Trophoblast cell (in vitro differentiated cells and primary cell): ENCODE measurements at regions not wholly inside any gene's neighbourhood (a gene's known extent, or its start where the extent isn't known, plus 50 kb on each side); places are given as distances from the start of the nearest gene placed in this dataset.

Experiments used
- DNase-seq, 2 donors: peaks; one replicate each; pipeline ENCODE4 v3.0.0-alpha.2; 2016
- H2AFZ ChIP-seq: 2 replicates; pipeline ENCODE4 v1.6.1; 2013; ENCODE audit warnings: low read length, moderate library complexity, mild to moderate bottlenecking; ENCODE audit not compliant: insufficient read depth, poor library complexity
- H2AK5ac ChIP-seq: 2 replicates; pipeline ENCODE4 v1.6.1; 2013; ENCODE audit warnings: mild to moderate bottlenecking, low read length
- H2BK120ac ChIP-seq: 2 replicates; pipeline ENCODE4 v1.6.1; 2013; ENCODE audit warnings: low read length, mild to moderate bottlenecking, moderate library complexity; ENCODE audit not compliant: insufficient read depth, poor library complexity
- H2BK12ac ChIP-seq: 2 replicates; pipeline ENCODE4 v1.6.1; 2013; ENCODE audit warnings: mild to moderate bottlenecking, low read length, moderate library complexity
- H2BK5ac ChIP-seq: 2 replicates; pipeline ENCODE4 v1.6.1; 2013; ENCODE audit warnings: low read length, low read depth, moderate library complexity, mild to moderate bottlenecking; ENCODE audit not compliant: poor library complexity
- H3K14ac ChIP-seq: 2 replicates; pipeline ENCODE4 v1.6.1; 2013; ENCODE audit warnings: mild to moderate bottlenecking, low read length
- H3K18ac ChIP-seq: 2 replicates; pipeline ENCODE4 v1.6.1; 2013; ENCODE audit warnings: mild to moderate bottlenecking, low read length
- H3K23ac ChIP-seq: 2 replicates; pipeline ENCODE4 v1.6.1; 2013; ENCODE audit warnings: low read length
- H3K27ac ChIP-seq: 2 replicates; pipeline ENCODE4 v1.5.1; 2013; ENCODE audit warnings: low read depth, mild to moderate bottlenecking, inconsistent platforms, low read length, moderate library complexity
- H3K27me3 ChIP-seq: 2 replicates; pipeline ENCODE4 v1.6.1; 2013; ENCODE audit warnings: inconsistent platforms, mild to moderate bottlenecking, low read length, moderate library complexity; ENCODE audit not compliant: insufficient read depth
- H3K36me3 ChIP-seq, 2 experiments: 1 replicate in 1 of 2; 2 replicates in 1 of 2; pipeline ENCODE4 v1.6.1; 2013; ENCODE audit warnings: low read length in 2 of 2, mild to moderate bottlenecking in 2 of 2, moderate library complexity in 1 of 2; ENCODE audit not compliant: insufficient read depth in 2 of 2, control insufficient read depth in 1 of 2
- H3K4ac ChIP-seq: 2 replicates; pipeline ENCODE4 v1.6.1; 2013; ENCODE audit warnings: low read depth, mild to moderate bottlenecking, low read length, moderate library complexity
- H3K4me1 ChIP-seq, 2 experiments: 1 replicate in 1 of 2; 2 replicates in 1 of 2; pipeline ENCODE4 v1.6.1; 2013; ENCODE audit warnings: low read length in 2 of 2, mild to moderate bottlenecking in 2 of 2, moderate library complexity in 1 of 2; ENCODE audit not compliant: insufficient read depth in 2 of 2, control insufficient read depth in 1 of 2
- H3K4me2 ChIP-seq: 2 replicates; pipeline ENCODE4 v1.6.1; 2013; ENCODE audit warnings: inconsistent platforms, mild to moderate bottlenecking, low read length, moderate library complexity
- H3K4me3 ChIP-seq: 2 replicates; pipeline ENCODE4 v1.5.1; 2013; ENCODE audit warnings: mild to moderate bottlenecking, low read depth, low read length, inconsistent platforms
- H3K79me1 ChIP-seq: one replicate; pipeline ENCODE4 v1.6.1; 2013; ENCODE audit warnings: low read length
- H3K79me2 ChIP-seq: 2 replicates; pipeline ENCODE4 v1.6.1; 2013; ENCODE audit warnings: low read length, mild to moderate bottlenecking; ENCODE audit not compliant: control insufficient read depth, insufficient read depth, poor library complexity
- H3K9ac ChIP-seq: 2 replicates; pipeline ENCODE4 v1.6.1; 2013; ENCODE audit warnings: mild to moderate bottlenecking, low read length
- H3K9me3 ChIP-seq: 2 replicates; pipeline ENCODE4 v1.6.1; 2013; ENCODE audit warnings: low read depth, mild to moderate bottlenecking, control low read depth, inconsistent platforms, low read length; ENCODE audit not compliant: insufficient read depth
- H4K12ac ChIP-seq: 2 replicates; pipeline ENCODE4 v1.6.1; 2013; ENCODE audit warnings: low read depth, mild to moderate bottlenecking, low read length, moderate library complexity
- H4K8ac ChIP-seq: 2 replicates; pipeline ENCODE4 v1.6.1; 2013; ENCODE audit warnings: low read depth, mild to moderate bottlenecking, low read length, moderate library complexity
- H4K91ac ChIP-seq: one replicate; pipeline ENCODE4 v1.6.1; 2013; ENCODE audit warnings: low read depth, mild to moderate bottlenecking, low read length, moderate library complexity
- WGBS: extraction: QIAGEN DNeasy Blood & Tissue Kit; methylation state at CpG from one replicate; pipeline ENCODE4 v1.1.7; 2013; ENCODE audit warnings: missing lambda C conversion rate; ENCODE audit not compliant: insufficient read length, insufficient coverage; ENCODE audit errors: extremely low coverage; 5-methylcytosine and 5-hydroxymethylcytosine counted together

DNA sequence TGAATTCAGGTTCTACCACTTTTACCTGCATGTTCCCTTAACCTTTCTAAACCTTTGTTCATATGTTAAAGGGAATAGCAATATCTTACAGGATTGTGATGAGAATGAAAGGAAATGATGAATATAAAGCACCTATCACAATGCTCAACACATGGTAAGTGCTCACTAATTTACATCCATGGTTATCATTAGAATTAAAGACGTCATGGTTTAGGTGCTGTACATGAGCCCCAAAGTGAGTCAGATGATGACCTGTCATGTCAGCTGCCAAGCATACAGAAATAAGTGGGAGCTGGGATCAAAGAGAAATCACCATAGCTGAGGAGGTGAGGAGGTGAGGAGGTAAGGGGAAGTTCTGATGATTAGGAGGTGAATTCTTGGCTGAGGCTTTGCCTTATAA is 135.9 kb upstream of the ATP2B1 start:
- H3K9me3 ChIP-seq: no peaks in the 10 kb centered on the region
- no peaks in the 10 kb centered on the region for H3K36me3 ChIP-seq
- no peaks in the 10 kb centered on the region for H3K27me3 ChIP-seq
- H2BK120ac ChIP-seq: no peak overlapping the region
- no peaks in the 10 kb centered on the region for H3K79me1 ChIP-seq
- no peak overlapping the region for H3K27ac ChIP-seq
- H3K79me2 ChIP-seq: no peaks in the 10 kb centered on the region
- H3K4me2 ChIP-seq: no peak overlapping the region
- no peak overlapping the region for H4K8ac ChIP-seq
- H2BK12ac ChIP-seq: no peak overlapping the region
- no peak overlapping the region for H3K23ac ChIP-seq
- H3K9ac ChIP-seq: no peak overlapping the region
- no peak for DNase-seq
- no peak overlapping the region for H3K4ac ChIP-seq
- no peak overlapping the region for H2BK5ac ChIP-seq
- no peaks in the 10 kb centered on the region for H3K4me1 ChIP-seq
- H2AK5ac ChIP-seq: no peak overlapping the region
- no peak overlapping the region for H4K91ac ChIP-seq
- no peak overlapping the region for H4K12ac ChIP-seq
- no peak overlapping the region for H3K4me3 ChIP-seq
- WGBS: no CpG with 5 or more reads among the region's 1 CpG
- no peak overlapping the region for H3K14ac ChIP-seq
- no peak overlapping the region for H2AFZ ChIP-seq
- H3K18ac ChIP-seq: no peak overlapping the region

DNA sequence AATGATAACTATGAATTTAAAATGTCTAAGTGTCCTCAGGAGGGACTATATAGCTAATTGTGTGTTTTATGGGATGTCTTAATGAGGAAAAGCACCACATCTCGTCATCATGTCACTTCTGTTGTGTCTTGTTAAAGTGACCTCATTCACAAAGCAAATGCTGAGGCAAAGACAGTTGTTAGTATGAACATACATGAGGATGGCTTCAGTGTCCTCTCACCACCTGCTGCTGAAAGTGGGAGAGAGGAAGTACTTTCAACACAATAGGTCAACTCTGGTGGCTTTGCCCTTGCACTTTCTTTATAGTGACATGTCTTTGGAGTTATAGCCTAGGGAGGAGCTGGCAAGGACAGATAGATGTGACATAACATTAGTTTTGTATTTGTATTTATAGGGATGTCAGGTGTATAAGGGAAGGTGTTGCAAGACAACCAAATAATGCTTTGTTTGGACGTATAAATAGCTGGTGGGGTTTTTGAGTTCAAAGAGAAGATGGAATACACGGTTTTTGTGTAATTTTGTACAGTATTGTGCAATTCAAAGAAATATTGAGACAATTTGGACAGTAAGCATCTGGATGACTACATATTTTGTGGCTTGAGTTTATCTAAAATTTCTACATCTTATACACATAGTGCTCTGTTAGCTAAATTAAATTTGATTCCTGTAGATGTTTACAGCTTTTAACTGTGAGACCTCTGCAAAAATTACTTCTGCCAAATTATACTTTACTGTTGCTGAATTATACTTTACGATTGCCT is 131.7 kb upstream of the ATP2B1 start:
- Histone ChIP-seq H4K91ac (no peak overlapping the region), H2BK12ac (no peak overlapping the region), H3K18ac (no peak overlapping the region), H2BK120ac (no peak overlapping the region), H4K8ac (no peak overlapping the region), H3K9me3 (no peaks in the 10 kb centered on the region), H3K4me2 (no peak overlapping the region), H2AK5ac (no peak overlapping the region), H3K4me1 (no peaks in the 10 kb centered on the region), H4K12ac (no peak overlapping the region), H3K23ac (no peak overlapping the region), H3K79me1 (no peaks in the 10 kb centered on the region), H3K4me3 (no peak overlapping the region), H3K36me3 (no peaks in the 10 kb centered on the region), H3K27me3 (no peaks in the 10 kb centered on the region), H3K14ac (no peak overlapping the region), H3K79me2 (no peaks in the 10 kb centered on the region), H3K9ac (no peak overlapping the region), H2AFZ (no peak overlapping the region), H3K27ac (no peak overlapping the region), H2BK5ac (no peak overlapping the region), H3K4ac (no peak overlapping the region)
- no peak for DNase-seq
- no CpG with 5 or more reads among the region's 4 CpGs for WGBS

DNA sequence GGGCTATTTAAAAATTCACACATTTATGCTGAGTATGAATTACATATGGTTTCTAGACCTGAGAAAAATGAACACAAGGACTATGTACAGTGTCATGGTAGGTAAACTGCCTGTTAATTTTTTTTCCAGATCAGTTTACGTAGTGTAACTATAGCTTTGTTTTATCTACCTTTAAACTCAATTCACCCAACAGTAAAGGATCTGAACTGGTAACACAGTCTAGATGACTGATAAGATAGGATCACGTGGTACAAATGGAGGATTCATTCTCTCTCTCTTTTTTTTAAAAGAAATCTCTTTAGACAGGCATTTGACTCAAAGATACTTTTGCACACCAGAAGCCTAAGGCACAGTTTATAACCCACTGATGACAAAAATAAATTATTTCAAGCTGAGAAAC is 130.8 kb upstream of the ATP2B1 start:
- H3K27me3 ChIP-seq: no peaks in the 10 kb centered on the region
- H3K4me3 ChIP-seq: no peak overlapping the region
- H4K12ac ChIP-seq: no peak overlapping the region
- no peak overlapping the region for H3K14ac ChIP-seq
- no peaks in the 10 kb centered on the region for H3K4me1 ChIP-seq
- no peaks in the 10 kb centered on the region for H3K79me1 ChIP-seq
- no peak overlapping the region for H4K8ac ChIP-seq
- no peak overlapping the region for H3K9ac ChIP-seq
- no peak overlapping the region for H3K18ac ChIP-seq
- H2BK120ac ChIP-seq: no peak overlapping the region
- H4K91ac ChIP-seq: no peak overlapping the region
- no peak overlapping the region for H3K27ac ChIP-seq
- no peaks in the 10 kb centered on the region for H3K9me3 ChIP-seq
- H3K79me2 ChIP-seq: no peaks in the 10 kb centered on the region
- H3K4me2 ChIP-seq: no peak overlapping the region
- no peaks in the 10 kb centered on the region for H3K36me3 ChIP-seq
- DNase-seq: no peak
- no peak overlapping the region for H2AK5ac ChIP-seq
- H2BK12ac ChIP-seq: no peak overlapping the region
- no CpG with 5 or more reads among the region's 2 CpGs for WGBS
- H2BK5ac ChIP-seq: no peak overlapping the region
- no peak overlapping the region for H3K4ac ChIP-seq
- H3K23ac ChIP-seq: no peak overlapping the region
- no peak overlapping the region for H2AFZ ChIP-seq

DNA sequence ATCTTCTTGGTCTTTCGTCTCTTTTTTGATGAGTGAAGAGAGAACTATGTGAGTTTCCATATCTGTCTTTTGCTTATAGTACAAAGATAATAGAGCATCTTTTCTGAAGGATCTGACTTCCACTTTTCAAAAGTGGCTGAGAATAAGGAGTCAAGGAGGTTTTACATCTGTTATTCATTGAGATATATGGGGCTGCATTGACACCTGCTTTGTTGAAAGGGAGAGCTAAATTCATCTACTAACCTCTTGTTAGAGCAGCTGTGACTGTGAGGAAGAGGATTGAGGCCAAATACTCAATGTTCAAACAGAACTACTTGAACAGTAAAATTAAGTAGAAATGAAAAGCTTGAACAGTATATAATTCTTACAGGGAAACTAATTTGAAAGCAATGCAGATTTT is 130.2 kb upstream of the ATP2B1 start:
- no peak overlapping the region for H3K4me2 ChIP-seq
- H3K9ac ChIP-seq: no peak overlapping the region
- no peaks in the 10 kb centered on the region for H3K79me1 ChIP-seq
- H2AFZ ChIP-seq: no peak overlapping the region
- H2BK120ac ChIP-seq: no peak overlapping the region
- H2AK5ac ChIP-seq: no peak overlapping the region
- no peaks in the 10 kb centered on the region for H3K4me1 ChIP-seq
- H3K36me3 ChIP-seq: no peaks in the 10 kb centered on the region
- H4K8ac ChIP-seq: no peak overlapping the region
- H2BK12ac ChIP-seq: no peak overlapping the region
- H3K27me3 ChIP-seq: no peaks in the 10 kb centered on the region
- DNase-seq: no peak
- no peak overlapping the region for H3K27ac ChIP-seq
- H3K4ac ChIP-seq: no peak overlapping the region
- no peak overlapping the region for H3K4me3 ChIP-seq
- H3K23ac ChIP-seq: no peak overlapping the region
- H4K12ac ChIP-seq: no peak overlapping the region
- H4K91ac ChIP-seq: no peak overlapping the region
- no peaks in the 10 kb centered on the region for H3K9me3 ChIP-seq
- no peak overlapping the region for H3K18ac ChIP-seq
- no CpG with 5 or more reads among the region's 1 CpG for whole genome bisulfite sequencing
- H3K14ac ChIP-seq: no peak overlapping the region
- no peak overlapping the region for H2BK5ac ChIP-seq
- no peaks in the 10 kb centered on the region for H3K79me2 ChIP-seq
